GM21367 (cell line): ENCODE measurements at regions not wholly inside any gene's neighbourhood (a gene's known extent, or its start where the extent isn't known, plus 50 kb on each side); places are given as distances from the start of the nearest gene placed in this dataset.

ENCODE experiments used
- ATAC-seq: cut with Tn5 transposase; IDR thresholded peaks from one replicate; pipeline ENCODE4 v1.9.1; 2021; ENCODE audit not compliant: unreplicated experiment

GRCh38 chr18:73966954-73967353 is 180.7 kb downstream of the FBXO15 start:
- ATAC-seq: no peak

- peak; percentile 45 for ATAC-seq
Measured at GRCh38 chr18:73962256-73962655, 185.4 kb downstream of the FBXO15 start.

- no peak for ATAC-seq
Measured at GRCh38 chr18:73961804-73962203, 185.8 kb downstream of the FBXO15 start.

GRCh38 chr18:73959352-73959751 is 188.3 kb downstream of the FBXO15 start:
- ATAC-seq: no peak

GRCh38 chr18:73954268-73954667 is 193.4 kb downstream of the FBXO15 start:
- ATAC-seq: no peak

GRCh38 chr18:73952296-73952946 is 195.2 kb downstream of the FBXO15 start:
- ATAC-seq: no peak

GRCh38 chr18:73950116-73950700 is 197.4 kb downstream of the FBXO15 start:
- no peak for ATAC-seq

- no peak for ATAC-seq
Measured at GRCh38 chr18:73948497-73948896, 199.1 kb downstream of the FBXO15 start.

- no peak for ATAC-seq
Measured at GRCh38 chr18:73948084-73948483, 199.6 kb downstream of the FBXO15 start.

- no peak for ATAC-seq
Measured at GRCh38 chr18:73947180-73947921, 200.3 kb downstream of the FBXO15 start.

GRCh38 chr18:73945130-73945792 is 202.4 kb downstream of the FBXO15 start:
- no peak for ATAC-seq

- ATAC-seq: no peak
Measured at GRCh38 chr18:73944715-73945114, 202.9 kb downstream of the FBXO15 start.

- ATAC-seq: no peak
Measured at GRCh38 chr18:73943763-73944162, 203.9 kb downstream of the FBXO15 start.

- no peak for ATAC-seq
Measured at GRCh38 chr18:73942956-73943355, 204.7 kb downstream of the FBXO15 start.

- ATAC-seq: no peak
Measured at GRCh38 chr18:73942081-73942625, 205.5 kb downstream of the FBXO15 start.

GRCh38 chr18:73940721-73941120 is 206.9 kb downstream of the FBXO15 start:
- no peak for ATAC-seq

- ATAC-seq: no peak
Measured at GRCh38 chr18:73939391-73939790, 208.2 kb downstream of the FBXO15 start.

- ATAC-seq: no peak
Measured at GRCh38 chr18:73933685-73934084, 213.9 kb downstream of the FBXO15 start.

GRCh38 chr18:73932976-73933375 is 214.7 kb downstream of the FBXO15 start:
- ATAC-seq: no peak

- ATAC-seq: no peak
Measured at GRCh38 chr18:73927496-73927895, 220.1 kb downstream of the FBXO15 start.

- no peak for ATAC-seq
Measured at GRCh38 chr18:73924836-73925235, 222.8 kb downstream of the FBXO15 start.
